GM18868 (cell line): ENCODE measurements at regions not wholly inside any gene's neighbourhood (a gene's known extent, or its start where the extent isn't known, plus 50 kb on each side); places are given as distances from the start of the nearest gene placed in this dataset.

Experiments
- ATAC-seq: cut with Tn5 transposase; IDR thresholded peaks from one replicate; pipeline ENCODE4 v1.9.1; 2021; ENCODE audit warnings: mild to moderate bottlenecking, moderate library complexity; ENCODE audit not compliant: unreplicated experiment

- no peak for ATAC-seq
Measured at GRCh38 chr4:187174749-187175148, 451.1 kb upstream of the FAT1 start.

- no peak for ATAC-seq
Measured at GRCh38 chr4:187175197-187175596, 451.5 kb upstream of the FAT1 start.

DNA sequence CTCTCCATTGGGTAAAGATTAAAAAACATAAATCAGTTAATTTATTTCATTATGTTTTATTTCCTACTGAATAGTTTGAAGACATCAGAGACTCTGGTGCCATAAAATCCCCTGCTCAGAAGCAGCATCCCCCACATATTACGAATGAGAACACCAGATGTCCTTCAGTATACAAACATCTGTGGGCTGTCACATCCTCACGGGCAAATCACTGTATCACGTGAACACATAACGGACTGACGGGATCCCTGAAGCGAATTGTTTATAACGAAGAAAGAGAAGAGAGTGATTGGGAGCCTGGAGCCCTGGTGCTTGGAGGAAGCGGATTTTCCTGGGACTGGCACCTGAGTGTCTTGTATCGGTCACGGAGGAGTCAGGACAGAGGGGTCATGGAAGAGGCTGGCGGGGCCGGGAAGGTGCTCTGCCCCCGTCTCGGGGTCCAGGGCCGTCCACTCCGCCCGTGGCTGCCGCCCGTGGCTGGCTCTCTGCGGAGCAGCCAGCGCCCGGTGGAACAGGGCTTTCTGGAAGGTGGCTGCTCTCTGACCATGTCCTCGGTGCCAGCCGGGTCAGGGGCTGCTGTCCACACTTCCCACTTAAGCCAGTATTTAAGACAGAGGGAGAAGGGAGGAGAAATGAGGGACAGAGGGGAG, 452.7 kb upstream of the FAT1 start:
- ATAC-seq, result no peak

GRCh38 chr4:187178084-187178483, 454.4 kb upstream of the FAT1 start:
- ATAC-seq, result no peak

GRCh38 chr4:187178587-187178986, 454.9 kb upstream of the FAT1 start:
- ATAC-seq, result no peak

GRCh38 chr4:187179086-187180058, 455.7 kb upstream of the FAT1 start:
- no peak for ATAC-seq

DNA sequence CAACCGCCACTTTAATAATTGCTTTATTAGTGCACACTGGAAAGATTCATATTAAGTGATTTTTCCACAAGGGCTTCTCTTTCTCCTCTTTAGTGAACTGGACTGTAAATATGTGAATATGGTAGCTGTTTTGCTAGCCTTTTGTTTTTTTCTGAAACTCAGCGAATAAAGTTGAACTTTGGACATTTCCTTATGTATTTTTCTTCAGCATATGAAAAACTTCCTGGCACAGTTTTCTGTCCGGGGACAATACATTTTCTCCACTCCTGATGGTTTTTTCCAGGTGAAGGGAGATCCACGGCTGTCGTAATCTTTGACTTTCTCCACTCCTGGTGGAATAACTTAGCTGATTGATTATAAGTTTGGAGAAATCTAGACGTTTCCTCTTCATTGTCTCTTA, 457.4 kb upstream of the FAT1 start:
- ATAC-seq, result no peak

DNA sequence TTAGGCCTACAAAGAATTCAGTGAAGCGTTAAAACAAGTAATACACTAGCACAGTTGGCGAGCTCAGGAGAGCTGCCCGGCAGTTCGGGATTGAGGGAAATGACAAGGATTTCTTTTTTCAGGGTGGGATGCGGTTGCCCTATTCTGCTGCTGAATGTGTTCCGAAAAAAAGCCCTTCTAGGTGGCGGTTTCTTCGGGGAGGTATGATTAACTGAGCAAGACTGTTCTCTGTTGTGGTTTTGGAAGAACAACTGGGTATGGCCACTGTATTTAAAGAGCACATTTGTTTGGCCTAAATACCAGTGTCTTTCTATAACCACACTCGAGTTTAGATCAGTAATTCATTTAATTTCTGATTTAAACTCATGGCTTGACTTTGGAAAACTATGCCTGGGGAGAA, 459.7 kb upstream of the FAT1 start:
- no peak for ATAC-seq

- no peak for ATAC-seq
Measured at GRCh38 chr4:187183826-187184225, 460.2 kb upstream of the FAT1 start.

DNA sequence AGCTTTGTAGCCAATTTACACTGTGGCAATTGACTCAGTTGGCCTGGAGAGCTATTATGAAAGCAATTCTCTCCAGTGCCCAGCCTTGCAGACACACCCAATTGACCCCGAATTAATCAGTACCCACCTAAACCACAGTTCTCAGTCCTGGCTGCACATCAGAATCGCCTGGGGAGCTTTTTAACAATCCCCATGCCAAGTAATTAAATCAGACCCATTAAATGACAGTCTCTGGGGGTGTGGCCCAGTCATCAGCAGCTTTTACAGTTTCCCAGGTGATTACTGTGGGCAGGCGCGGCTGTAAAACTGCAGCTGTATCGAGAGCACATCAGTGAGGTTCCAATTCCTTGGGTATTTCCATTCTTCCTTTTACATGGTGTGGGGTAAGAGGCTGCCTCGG, 460.9 kb upstream of the FAT1 start:
- ATAC-seq, result no peak

DNA sequence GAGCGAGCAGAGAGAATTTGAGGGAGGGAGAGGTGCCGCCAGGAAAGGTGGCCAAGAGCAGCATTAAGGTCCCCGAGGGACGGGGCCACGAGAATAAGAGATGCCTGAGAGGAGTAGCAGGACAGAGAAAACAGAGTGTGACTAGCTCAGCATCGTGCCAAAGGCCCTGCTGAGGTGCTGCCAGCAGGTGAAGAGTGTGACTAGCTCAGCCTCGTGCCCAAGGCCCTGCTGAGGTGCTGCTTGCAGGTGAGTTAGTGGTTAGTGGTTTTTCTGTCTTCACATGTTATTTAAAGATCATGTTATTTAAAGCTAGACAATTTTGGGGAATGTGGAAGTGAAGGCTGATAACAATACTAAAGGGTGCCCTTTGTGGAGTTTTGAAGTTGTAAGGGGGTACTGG, 464.5 kb upstream of the FAT1 start:
- ATAC-seq, result no peak

GRCh38 chr4:187188741-187189140, 465.1 kb upstream of the FAT1 start:
- ATAC-seq, result no peak

GRCh38 chr4:187190390-187190789, 466.7 kb upstream of the FAT1 start:
- ATAC-seq, result no peak

- ATAC-seq, result no peak
Measured at GRCh38 chr4:187191676-187192075, 468.0 kb upstream of the FAT1 start.

GRCh38 chr4:187192266-187192665, 468.6 kb upstream of the FAT1 start:
- ATAC-seq, result no peak

DNA sequence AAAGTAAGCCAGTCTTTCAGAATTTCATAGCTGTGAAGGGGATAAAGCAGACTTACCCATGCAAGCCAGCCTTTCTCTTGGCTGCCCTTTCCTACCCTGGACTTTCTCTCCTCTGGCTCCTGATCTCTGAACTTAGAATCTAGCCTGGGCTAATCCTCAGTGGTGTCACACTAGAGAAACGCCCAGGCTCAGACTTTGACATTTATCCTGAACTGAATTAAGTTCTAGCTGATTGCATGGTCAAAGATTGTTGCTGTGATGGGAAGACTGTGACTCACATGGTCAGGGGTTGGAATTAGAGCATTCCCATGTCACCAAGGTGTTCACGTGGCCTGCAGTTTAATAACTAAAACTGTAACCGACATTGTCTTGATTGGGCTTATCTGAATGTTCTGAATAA, 469.5 kb upstream of the FAT1 start:
- ATAC-seq, result no peak

GRCh38 chr4:187204389-187204918, 480.8 kb upstream of the FAT1 start:
- ATAC-seq, result no peak

- ATAC-seq, result no peak
Measured at GRCh38 chr4:187207931-187208330, 484.3 kb upstream of the FAT1 start.

DNA sequence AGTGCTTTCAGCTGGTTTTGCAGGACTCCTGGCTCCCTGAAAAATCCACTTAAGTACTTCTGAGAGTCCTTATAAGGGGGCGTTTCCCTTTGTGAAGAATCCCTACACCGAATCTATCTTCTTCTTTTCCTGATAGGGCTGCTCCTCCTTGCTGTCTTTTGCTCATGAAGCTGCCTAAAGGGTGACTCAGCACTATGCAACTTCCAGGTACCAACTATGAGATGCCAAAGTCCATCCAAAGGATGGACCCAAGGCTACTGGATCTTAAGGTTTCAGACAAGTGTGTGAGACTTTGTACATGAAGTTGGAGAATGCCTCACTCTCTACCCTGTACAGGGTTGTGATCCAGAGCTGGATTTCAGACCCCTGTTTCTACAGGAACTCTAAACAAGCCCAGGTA, 485.0 kb upstream of the FAT1 start:
- ATAC-seq, result no peak

DNA sequence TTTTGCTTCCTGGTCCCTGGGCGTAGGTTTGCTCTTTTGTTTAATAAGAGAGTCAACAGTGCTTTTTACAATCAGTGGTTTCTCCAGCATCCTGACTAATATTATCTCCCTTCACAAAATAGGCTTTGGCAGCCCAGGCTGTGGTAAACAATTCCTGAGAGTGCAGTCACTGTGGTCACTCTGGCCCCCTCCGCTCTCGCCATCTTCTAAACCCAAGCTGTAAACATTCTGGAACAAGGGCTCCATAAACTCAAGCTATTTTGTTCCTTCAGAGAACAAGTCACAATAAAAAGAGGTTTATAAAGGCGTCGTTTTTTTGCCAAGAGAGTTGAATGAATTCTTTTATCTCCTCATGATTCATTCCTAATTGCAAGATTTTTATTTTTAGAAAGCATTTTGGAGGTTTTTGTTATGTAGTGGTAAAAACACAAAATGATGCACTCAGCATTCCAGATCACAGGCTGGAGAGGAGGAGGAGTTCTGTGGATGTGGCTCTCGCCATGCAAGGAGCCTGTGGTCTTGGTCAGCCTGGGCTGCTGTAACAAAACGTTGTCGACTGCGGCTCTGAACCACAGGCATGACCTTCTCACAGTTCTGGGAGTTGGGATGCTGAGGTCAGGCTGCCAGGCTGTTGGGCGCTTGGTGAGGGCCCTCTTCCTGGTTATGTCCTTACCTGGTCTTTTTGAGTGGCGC, 486.4 kb upstream of the FAT1 start:
- no peak for ATAC-seq

GRCh38 chr4:187212446-187213080, 488.9 kb upstream of the FAT1 start:
- ATAC-seq, result no peak
